ENCODE measurements at regions not wholly inside any gene's neighbourhood (a gene's known extent, or its start where the extent isn't known, plus 50 kb on each side); places are given as distances from the start of the nearest gene placed in this dataset.

DNA sequence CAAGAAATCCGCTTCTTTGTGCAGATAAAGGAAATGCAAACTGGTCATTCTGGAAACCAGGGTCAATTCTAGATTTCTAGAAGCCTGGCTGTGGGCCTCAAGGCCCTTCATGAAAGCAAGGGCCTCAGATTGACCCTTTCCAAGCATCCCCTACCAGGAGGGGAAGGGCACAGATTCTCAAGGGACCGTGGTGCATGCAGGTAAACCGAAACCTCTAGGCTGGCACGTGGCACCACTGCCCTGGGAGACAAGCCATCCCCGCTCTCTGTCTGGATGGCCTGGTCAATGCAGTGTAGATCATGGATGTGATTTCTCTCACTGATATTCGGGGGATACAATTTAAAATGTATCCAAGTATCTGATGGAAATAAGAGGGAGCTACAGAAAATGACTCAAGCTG, 69.4 kb downstream of the TOMM20 start:
- H3K4me3 Mint-ChIP-seq, result no peak overlapping the region
- DNase-seq, result no peak
- no peaks in the 10 kb centered on the region for H3K9me3 Mint-ChIP-seq
- no peaks in the 10 kb centered on the region; the same call in 1 of the 2 replicates for H3K27me3 Mint-ChIP-seq (ENCODE audit: insufficient read depth)
- peaks cover 9% of the 10 kb centered on the region for H3K4me1 Mint-ChIP-seq (ENCODE audit: low read depth)
- no peak overlapping the region for H3K27ac Mint-ChIP-seq
- TF ChIP-seq, protein P1, sequence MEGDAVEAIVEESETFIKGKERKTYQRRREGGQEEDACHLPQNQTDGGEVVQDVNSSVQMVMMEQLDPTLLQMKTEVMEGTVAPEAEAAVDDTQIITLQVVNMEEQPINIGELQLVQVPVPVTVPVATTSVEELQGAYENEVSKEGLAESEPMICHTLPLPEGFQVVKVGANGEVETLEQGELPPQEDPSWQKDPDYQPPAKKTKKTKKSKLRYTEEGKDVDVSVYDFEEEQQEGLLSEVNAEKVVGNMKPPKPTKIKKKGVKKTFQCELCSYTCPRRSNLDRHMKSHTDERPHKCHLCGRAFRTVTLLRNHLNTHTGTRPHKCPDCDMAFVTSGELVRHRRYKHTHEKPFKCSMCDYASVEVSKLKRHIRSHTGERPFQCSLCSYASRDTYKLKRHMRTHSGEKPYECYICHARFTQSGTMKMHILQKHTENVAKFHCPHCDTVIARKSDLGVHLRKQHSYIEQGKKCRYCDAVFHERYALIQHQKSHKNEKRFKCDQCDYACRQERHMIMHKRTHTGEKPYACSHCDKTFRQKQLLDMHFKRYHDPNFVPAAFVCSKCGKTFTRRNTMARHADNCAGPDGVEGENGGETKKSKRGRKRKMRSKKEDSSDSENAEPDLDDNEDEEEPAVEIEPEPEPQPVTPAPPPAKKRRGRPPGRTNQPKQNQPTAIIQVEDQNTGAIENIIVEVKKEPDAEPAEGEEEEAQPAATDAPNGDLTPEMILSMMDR (IDR thresholded peaks at IDR 0.05), result no peak
- H3K36me3 Mint-ChIP-seq (ENCODE audit: low read depth), result no peaks in the 10 kb centered on the region

DNA sequence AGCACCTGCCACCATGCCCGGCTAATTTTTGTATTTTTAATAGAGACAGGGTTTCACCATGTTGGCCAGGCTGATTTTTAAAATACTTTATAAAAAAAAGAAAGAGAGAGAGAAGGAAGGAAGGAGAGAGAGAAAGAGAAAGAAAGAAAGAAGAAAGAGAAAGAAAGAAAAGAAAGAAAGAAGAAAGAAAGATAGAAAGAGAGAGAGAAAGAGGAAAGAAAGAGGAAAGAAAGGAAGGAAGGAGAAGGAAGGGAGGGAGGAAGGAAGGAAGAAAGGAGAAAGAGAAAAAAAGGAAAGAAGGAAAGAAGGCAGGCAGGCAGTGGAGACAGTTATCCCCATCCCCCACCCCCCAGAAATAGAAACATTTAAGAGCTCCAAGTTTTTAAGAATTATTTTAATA, 69.9 kb downstream of the TOMM20 start:
- Mint-ChIP-seq H3K27ac (no peak overlapping the region), H3K4me1 (ENCODE audit: low read depth) (peaks cover 9% of the 10 kb centered on the region), H3K9me3 (no peaks in the 10 kb centered on the region), H3K4me3 (no peak overlapping the region), H3K27me3 (ENCODE audit: insufficient read depth) (no peaks in the 10 kb centered on the region; the same call in 1 of the 2 replicates), H3K36me3 (ENCODE audit: low read depth) (no peaks in the 10 kb centered on the region)
- DNase-seq, result no peak
- TF ChIP-seq, protein P1 (IDR thresholded peaks at IDR 0.05), result no peak

DNA sequence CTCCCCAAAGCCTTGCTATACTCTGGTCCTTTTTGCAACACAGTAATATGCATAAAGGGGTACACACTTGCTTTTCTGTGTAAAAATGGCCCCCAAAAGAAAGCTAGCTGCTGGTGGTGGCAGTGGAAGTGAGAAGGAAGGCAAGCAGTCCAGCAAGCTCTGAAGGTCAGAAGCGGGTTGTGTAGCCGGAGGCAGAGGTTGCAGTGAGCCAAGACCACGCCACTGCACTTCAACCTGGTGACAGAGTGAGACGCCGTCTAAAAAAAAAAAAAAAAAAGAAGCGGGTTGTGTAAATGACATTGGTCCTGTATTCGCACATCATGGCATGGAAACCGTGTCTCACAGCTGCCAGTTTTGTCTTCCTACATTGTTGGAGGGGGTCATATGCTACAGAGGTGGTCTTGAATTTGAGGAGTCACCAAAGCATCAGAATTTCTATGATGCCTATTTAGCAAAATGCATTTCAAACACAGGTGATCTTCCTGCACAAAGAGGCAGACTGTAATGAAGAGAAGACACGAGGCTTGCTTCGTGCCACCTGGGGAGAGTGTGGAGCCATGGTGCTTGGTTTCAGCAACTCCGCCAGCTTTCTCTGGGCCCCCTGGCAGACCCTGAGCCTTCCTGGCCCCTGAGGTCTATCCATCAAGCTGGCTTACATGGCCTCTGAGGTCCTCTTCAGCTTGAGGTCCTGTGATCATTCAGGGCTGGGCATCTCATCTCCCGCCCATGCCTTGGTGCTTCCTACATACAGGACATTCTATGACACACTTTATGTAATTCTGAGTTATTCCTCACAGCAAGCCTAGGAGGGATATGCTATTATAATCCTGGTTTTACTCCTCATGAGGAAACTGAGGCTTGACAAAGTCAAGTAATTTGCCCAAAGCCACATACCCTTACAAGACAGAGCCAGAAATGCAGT, 71.0 kb downstream of the TOMM20 start:
- H3K4me1 Mint-ChIP-seq (ENCODE audit: low read depth), result no peaks in the 10 kb centered on the region
- no peaks in the 10 kb centered on the region for H3K9me3 Mint-ChIP-seq
- no peaks in the 10 kb centered on the region; the same call in 1 of the 2 replicates for H3K27me3 Mint-ChIP-seq (ENCODE audit: insufficient read depth)
- H3K36me3 Mint-ChIP-seq (ENCODE audit: low read depth), result no peaks in the 10 kb centered on the region
- TF ChIP-seq, protein P1 (IDR thresholded peaks at IDR 0.05), result no peak
- no peak overlapping the region for H3K27ac Mint-ChIP-seq
- H3K4me3 Mint-ChIP-seq, result no peak overlapping the region
- DNase-seq, result no peak

- Mint-ChIP-seq H3K4me3 (no peak overlapping the region), H3K9me3 (no peaks in the 10 kb centered on the region), H3K4me1 (ENCODE audit: low read depth) (peaks cover 5% of the 10 kb centered on the region; the same call in 1 of the 2 replicates), H3K27ac (no peak overlapping the region), H3K36me3 (ENCODE audit: low read depth) (no peaks in the 10 kb centered on the region), H3K27me3 (ENCODE audit: insufficient read depth) (no peaks in the 10 kb centered on the region; the same call in 1 of the 2 replicates)
- DNase-seq, result no peak
- TF ChIP-seq, protein P1 (IDR thresholded peaks at IDR 0.05), result peak; percentile 42; the same call in 1 of the 2 replicates
These were observed 71.7 kb downstream of the TOMM20 start for GRCh38 chr1:235056937-235057336.

DNA sequence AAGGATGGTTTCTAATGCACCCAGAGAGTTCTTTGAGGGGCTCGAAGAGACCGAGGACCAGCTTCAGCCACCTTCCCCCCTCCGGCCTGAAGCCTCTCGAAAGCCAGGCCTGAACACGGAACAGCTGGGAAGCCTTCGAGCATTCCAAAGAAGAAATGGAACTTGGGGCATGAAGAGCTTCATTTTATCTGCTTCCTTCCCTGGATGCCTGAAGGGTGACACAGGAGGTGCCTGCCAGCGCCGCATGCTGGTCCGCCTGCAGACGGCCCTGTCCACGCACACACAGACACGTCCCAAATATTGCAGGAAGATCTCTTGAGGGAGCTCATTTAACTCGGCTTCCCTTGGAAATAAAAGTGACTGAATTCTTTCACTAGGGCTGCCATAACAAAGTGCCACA, 73.7 kb downstream of the TOMM20 start:
- H3K9me3 Mint-ChIP-seq, result no peaks in the 10 kb centered on the region
- H3K4me3 Mint-ChIP-seq, result no peak overlapping the region
- TF ChIP-seq, protein P1 (IDR thresholded peaks at IDR 0.05), result no peak
- H3K27me3 Mint-ChIP-seq (ENCODE audit: insufficient read depth), result no peaks in the 10 kb centered on the region; the same call in 1 of the 2 replicates
- no peak for DNase-seq
- H3K27ac Mint-ChIP-seq, result no peak overlapping the region
- H3K4me1 Mint-ChIP-seq (ENCODE audit: low read depth), result peaks cover 15% of the 10 kb centered on the region
- H3K36me3 Mint-ChIP-seq (ENCODE audit: low read depth), result no peaks in the 10 kb centered on the region
